Glomerular endothelial cell (primary cell): ENCODE measurements at regions not wholly inside any gene's neighbourhood (a gene's known extent, or its start where the extent isn't known, plus 50 kb on each side); places are given as distances from the start of the nearest gene placed in this dataset.
"Not testable (repeated sequence)": the region's sequence is repeated elsewhere in the genome, so short reads cannot be mapped to it uniquely, and the experiment has no call there.

Experiments used
- DNase-seq: peaks from one replicate; pipeline ENCODE4 v3.0.0-alpha.2; 2011; ENCODE audit warnings: low read depth, low spot score; ENCODE audit errors: extremely low read depth

DNA sequence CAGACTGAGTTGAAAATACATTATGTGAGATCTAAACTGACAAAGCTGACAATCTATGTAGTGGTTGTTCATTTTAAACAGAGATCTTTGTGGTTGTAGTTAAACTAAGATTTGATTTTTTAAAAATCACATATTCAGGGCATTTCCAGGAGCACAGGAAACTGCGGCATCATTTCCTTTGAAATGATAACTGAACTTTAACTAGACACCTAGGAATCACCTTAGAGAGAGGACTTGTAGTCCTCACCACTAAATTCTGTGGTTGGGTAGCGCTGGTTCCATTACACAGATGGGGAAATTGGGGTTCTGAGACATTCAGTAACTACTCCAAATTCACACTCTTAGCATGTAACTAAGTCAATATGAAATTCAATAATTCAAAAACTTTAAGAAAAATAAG lies 96.0 kb upstream of the TRIB2 start:
- no peak for DNase-seq

DNA sequence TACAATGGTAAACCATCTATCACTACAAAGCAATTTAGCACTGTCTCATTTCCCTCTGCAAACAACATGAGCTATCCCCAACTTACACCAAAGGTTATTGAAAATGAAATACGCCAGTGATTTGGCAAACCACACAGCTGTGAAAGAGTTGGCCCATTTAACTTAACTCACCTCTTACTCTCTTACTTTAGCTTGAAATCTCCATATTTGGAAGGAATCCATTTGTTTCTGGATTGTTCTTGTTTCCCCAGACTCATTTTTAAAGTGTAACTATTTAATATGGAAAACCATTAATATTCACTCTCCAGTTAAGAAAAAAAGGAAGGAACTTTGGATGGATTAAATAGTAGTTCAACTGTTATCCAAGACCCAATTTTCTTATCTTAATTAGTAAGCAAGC lies 93.7 kb upstream of the TRIB2 start:
- no peak for DNase-seq

DNA sequence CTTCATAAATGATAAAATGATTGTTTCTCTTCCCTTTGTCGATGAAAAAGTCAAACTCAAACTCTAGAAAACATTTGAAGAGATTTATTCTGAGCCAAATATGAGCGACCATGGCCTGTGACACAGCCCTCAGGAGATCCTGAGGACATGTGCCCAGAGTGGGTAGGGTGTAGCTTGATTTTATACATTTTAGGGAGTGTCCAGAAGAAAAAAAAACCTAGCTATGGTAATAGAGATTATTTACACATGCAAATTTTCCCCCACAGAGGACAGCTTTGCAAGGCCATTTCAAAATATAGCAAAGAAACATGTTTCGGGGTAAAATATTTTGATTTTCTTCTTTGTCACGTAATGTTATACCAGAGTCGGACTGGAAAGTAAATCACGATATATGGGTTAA lies 92.4 kb upstream of the TRIB2 start:
- no peak for DNase-seq

DNA sequence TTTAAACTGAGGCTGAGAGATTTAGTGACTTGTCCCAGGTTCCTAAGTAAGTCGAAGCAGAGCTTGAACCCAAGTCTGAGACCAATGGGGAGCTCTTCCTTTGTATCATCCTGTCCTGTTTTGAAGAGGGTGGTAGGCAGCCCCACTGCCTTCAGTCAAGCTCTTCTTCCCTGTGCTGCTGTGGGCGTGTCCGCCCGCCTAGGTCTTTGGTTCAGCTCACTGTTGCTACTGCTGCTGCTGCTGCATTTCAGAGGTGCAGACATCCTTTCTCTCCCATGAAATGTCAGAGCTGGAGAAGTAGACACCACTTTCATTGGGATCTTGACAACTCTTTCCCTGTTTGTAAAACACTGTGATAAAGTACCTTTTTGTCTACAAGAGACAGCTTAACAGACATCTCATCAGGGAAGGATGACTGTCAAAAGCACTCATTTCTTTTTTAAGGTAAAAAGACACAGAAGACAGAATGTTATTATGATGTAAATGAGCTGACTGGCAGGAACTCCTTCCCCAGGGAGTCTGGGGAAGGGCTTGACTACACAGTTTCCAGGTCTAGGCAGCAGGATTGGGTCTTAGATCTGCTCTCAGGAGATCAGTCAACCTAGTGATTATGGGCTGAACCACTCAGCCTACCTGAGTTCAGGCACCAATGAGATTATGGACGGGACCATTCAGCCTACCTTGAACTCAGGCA lies 91.7 kb upstream of the TRIB2 start:
- DNase-seq: no peak

DNA sequence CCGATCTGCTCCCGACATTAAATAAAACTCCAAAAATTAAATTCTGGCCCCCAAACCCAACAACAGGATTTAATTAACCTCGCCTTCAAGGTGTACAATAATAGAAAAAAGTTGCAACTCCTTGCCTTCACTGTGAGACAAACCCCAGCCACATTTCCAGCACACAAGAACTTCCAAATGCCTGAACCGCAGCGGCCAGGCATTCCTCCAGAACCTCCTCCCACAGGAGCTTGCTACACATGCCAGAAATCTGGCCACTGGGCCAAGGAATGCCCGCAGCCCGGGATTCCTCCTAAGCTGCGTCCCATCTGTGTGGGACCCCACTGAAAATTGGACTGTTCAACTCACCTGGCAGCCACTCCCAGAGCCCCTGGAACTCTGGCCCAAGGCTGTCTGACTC lies 88.2 kb upstream of the TRIB2 start:
- not testable (repeated sequence) for DNase-seq

DNA sequence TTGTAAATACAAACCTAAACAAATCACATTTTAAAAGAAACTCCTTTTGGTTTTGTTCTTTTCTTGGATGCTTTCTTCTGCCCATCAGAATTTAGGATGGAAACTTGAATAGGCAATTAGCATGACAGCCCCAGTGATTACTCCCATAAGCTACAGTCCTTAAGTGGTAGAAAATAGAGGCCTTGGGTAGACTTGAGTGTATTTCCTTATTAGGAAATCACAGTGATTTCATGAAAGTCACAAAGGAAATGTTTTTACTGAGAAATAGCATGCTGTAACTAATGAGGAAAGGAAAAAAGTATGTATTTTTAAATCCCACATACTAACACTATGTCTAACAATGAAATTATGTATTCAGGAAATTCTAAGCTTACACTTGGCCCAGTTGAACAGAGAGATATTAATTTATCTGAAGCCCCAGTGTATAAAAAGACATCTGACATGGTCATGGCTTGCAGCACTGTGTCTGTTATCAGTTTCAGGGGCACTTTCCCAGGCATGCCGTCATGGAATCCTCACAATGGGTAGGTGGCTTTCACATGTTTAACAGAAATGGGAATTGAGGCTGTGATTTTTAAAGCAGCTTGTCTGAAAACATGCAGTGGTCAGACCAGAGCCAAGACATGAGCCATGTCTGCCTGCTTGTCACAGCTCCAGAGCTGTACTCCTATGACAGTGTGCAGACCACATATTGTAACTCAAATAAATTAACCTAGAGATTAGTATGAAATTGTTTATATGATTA lies 79.7 kb upstream of the TRIB2 start:
- no peak for DNase-seq

DNA sequence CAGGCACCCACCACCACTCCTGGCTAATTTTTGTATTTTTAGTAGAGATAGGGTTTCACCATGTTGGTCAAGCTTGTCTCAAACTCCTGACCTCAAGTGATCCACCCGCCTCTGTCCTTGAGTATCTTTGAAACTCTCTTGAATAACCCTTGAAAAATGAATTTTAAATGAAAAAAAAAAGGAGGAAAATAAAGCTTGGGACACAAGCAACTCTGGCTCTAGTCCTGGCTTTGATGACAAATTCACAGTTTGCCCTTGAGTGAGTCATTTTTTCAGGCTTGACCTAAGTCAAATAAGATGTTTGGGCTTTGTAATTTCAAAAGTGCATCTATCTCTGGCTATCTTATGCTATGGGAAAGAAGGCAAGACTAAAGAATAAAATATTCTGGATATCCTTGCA lies 79.0 kb upstream of the TRIB2 start:
- no peak for DNase-seq

DNA sequence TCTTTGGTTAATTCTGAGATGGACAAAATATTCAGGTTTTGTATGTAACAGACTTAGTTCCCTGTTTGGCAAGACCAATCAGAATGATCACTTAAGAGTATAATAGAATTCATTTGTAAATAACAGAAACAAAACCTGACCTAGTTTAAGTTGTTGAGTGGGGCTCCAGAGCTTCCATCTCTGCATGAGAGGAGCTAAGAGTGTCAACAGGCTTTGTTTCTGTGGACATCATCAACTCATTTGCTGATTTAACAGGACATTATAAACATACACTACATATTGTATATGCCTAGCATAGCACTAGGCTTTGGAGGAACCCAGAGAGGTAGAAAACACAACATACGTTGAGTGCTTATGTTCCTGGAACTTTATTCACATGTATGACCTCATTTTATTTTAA lies 75.3 kb upstream of the TRIB2 start:
- DNase-seq: no peak

DNA sequence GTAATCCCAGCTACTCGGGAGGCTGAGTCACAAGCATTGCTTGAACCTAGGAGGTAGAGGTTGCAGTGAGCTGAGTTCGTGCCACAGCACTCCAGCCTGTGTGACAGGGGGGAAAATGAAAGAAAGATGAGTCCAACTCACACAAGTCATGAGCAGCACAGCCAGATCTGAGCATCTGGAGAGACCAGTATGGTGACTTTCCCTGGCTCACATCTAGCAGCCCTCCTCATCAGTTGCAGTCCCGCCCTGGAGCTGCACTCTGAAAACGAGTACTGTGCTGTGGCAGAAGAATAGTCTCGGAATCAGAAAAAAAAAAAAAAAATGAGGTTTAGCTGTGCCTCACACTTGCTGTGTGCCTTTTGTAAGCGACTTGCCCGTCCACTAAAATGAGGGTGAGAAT lies 74.4 kb upstream of the TRIB2 start:
- DNase-seq: no peak

DNA sequence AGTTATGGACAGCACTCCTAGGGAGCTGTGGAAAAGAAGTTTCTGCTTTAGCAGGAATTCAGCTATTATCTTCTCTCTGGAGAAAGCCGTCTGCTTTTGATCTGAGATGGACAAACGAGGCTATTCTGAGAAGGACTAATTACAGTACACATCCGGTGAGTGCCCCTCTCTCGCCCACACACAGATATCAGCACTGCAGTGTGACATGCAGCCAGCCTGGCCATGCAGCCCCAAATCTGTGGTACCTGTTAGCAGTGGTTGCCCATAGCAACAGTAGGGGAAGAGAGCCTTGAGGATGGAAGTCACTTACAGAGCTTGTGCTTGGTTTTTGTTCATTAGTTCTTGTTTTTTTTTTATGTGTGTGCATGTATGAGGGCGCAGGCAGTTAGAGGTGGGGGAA lies 73.9 kb upstream of the TRIB2 start:
- no peak for DNase-seq

DNA sequence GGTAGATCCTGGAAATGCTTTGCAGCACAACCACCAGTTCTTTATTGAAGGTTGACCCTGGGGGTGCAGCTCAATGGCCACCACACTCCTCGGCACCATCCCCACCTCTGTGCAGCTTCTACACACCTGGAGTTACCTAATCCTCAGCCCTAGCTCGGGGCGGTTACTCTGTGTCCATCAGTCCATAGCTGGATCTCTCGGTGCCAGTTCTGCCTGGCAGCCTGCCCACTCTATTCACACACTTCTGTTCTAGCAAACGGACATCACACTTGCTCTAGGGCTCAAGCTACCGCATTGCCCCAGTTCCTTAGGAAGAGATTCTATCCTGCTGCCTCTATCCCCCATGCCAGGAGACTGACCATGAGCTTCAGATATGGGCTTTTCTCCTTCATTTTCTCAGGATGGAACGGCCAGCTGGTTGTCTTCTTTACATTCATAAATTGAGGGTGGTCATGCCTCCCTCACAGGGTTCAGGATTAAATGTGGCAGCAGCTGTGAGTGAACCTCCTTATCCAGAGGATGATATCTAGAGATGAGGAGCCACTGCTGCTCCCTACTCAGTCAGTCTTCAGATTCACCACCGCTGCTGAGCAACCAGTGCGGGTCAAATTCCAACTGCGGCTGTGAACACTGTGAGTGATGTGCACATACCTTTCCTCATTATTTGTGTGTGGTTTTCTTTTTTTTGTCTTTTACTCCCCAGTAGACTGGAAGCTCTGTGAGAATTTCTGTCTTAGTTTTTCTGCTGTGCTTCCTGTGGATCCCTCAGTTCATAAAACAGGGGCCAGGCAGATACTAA lies 66.9 kb upstream of the TRIB2 start:
- DNase-seq: no peak

DNA sequence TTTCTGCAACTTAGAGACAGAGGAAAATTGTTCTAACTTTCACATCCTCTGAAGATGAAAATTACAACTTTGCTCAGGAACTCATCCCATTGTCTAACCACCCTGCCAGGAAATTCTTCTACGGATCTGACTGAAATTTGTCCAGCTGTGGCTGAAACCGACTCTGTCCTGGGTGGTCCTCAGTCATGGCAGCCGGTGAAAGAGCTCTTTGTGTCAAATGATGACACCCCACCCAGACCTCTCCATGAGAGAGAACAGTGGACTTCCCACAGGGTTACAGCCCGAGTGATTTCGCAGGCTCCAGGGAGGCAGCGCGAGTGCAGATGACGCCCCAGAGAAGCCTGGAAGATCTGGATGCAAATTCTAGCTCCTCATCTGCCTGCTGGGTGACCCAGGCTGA lies 65.1 kb upstream of the TRIB2 start:
- no peak for DNase-seq

DNA sequence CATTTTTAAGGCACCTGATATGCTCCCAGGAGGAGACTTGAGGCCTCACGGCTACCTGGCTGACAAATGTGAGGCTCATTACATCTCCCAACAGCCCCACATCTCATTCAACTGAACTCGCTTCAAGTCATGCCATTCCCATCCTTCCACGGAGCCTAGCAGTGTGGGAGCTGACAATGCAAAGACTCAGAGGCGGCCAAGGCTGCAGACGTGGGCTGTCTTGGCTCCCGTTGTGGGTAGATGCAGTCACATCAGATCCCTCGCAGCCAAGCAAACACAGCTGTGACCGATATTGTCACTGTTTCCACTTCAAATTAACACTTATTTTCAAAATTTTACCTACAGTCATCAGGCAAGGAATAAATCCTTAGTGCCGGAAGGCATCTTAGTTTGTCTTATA lies 64.0 kb upstream of the TRIB2 start:
- no peak for DNase-seq

DNA sequence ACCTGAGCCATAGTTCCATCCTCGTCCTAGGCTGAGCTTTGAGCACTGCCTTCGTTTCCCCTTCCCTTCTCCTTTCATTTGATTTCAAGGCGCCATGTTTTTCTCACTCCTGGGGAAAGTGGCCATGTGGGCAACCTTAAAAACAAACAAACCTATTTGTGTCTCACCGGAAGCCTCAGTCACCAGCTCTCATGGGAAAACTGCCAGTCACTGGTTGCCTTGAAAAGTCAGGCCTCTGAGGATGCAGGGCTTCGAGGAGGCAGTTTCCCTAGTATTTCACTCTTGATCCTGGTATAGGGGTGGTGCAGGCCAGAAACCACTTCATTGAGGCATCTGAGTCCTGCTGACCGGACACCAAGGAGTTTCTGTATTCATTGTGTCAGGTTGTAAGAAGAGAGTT lies 59.2 kb upstream of the TRIB2 start:
- no peak for DNase-seq

DNA sequence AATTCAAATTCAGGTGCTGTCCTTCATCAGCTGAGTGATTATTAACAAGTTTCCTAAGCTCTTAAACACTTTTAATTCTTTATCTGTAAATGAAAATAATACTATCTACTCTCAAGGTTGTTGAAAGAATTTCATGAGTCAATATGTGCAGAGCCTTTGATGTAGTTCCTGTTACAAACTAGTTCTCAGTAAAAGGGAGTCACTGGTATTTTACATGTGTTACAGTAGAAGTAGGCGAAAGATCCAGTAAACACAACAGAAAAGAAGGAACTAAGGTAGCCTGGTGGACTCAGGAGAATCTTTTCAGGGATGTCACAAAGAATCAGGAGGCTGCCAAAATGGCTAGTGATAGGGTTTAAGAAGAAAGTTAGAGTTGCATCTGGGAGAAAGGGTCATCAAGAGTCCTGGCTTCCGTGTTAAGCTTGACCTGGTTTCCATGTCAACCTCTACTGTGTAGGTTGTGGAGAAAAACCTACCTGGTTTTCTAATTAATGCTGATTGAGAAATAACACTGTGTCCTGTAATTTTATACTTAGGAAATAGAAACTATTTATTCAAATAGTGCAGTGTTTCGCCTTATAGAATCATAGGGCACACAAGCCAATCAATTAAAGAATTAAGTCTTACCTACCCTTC lies 58.3 kb upstream of the TRIB2 start:
- DNase-seq: no peak

DNA sequence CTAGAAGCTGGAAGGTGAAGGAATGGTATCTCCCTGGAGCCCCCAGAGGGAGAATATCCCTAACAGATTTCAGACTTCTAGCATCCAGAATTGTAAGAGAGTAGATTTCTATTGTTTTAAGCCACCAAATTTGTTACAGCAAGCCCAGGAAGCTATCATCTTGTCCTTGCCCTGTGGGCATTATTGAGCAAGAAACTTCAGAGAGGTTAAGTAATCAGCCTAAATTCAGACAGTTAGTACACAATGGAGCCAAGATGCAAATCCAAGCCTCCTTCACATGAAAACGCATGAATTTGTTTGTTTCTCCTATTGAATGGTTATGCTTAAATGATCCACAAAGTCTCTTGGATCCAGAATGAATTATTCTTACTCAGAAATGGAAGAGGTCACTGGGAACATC lies 55.2 kb upstream of the TRIB2 start:
- no peak for DNase-seq

DNA sequence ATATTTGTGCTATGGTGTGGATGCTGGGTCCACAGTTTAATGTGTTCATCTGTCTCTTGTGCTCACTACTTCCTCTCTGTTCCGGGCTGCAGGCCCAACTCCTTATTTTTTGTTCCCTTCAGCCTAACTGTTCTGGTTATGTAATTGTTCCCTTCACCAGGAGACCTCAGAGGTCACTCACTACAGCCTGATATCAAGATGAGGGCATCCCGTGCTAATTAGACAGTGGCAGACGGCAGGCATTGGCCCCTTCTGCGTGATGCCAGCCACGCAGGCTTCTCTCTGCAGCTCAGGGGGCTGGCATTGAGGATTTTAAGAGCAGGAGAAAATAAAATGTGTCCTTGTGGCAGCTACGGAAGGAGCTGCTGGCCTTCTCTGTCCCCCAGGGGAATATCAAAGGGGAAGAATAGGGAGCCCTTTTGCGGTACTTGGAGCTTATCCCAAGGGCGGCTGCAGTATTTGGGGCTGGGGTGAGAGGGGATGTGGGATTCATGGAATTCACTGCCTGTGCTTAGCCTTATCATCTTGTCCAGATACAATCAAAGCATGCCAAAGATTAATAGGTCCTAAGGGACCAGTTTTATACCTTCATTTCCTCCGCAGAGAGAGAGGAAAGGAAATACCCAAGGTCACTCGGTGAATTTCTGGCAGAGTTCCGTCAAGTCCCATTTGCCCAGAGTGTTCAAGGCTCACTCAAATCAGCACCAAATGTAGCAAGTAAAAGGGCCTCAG lies 53.3 kb upstream of the TRIB2 start:
- DNase-seq: no peak

DNA sequence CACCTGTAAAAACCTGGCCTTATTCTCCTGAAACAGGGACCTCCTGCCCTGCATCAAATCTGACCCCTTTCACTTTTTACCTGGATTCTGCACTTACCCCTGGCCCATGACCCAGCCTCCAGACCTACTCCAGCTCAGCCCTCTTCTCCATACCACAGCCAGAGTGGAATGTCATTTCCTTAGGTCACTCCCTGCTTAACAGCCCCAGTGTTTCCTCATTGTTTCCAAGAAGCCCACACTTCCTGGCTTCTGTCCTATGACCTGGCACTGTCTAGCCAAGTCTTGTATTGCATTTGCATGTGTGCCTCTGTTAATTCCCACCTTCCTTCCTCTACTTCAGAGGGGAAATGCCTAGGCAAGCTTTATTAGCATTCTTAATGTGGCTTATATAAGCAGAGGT lies 51.4 kb upstream of the TRIB2 start:
- peak; percentile 83 for DNase-seq

DNA sequence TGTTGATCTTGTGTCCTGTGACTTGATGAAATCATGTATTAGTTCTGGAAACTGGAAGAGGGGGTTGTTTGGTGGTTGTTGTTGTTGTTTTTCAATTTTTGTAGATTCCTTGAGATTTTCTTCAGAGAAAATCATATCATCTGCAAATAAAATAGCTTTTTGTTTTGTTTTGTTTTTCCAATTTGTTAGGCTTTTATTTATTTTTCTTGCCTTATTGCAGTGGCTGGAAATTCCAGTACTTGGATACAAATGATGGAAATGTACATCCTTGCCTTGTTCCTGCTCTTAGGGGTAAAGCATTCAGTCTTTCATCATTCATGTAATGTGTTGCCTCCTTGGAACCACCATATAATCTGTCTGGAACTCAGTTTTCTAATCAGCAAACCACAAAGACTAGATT lies 50.3 kb upstream of the TRIB2 start:
- DNase-seq: no peak
